Peyer's patch (tissue), 4 donors: ENCODE measurements at regions not wholly inside any gene's neighbourhood (a gene's known extent, or its start where the extent isn't known, plus 50 kb on each side); places are given as distances from the start of the nearest gene placed in this dataset.

Experiments
- DNase-seq, 3 donors: peaks; one replicate each; pipeline ENCODE4 v3.0.0-alpha.2; 2017 to 2019
- H3K27ac ChIP-seq, 4 donors: fragments of 200-600 bp; sonication (generic); one replicate each; pipeline ENCODE4 v1.5.1; 2016 to 2019
- H3K27me3 ChIP-seq, 2 donors: fragments of 200-600 bp; sonication (generic); one replicate each; pipeline ENCODE4 v1.5.1; 2019
- H3K36me3 ChIP-seq, 3 donors: fragments of 200-600 bp; sonication (generic); one replicate each; pipeline ENCODE4 v1.5.1; 2016 to 2019
- H3K4me1 ChIP-seq, 4 donors: fragments of 200-600 bp; sonication (generic); one replicate each; pipeline ENCODE4 v1.5.1; 2016 to 2019
- H3K4me3 ChIP-seq, 4 donors: fragments of 200-600 bp; sonication (generic); 1 replicate in 3 of 4; 2 replicates in 1 of 4; pipeline ENCODE4 v1.5.1; 2016 to 2019; ENCODE audit warnings: mild to moderate bottlenecking in 1 of 4
- H3K9me3 ChIP-seq, 4 donors: fragments of 200-600 bp; sonication (generic); one replicate each; pipeline ENCODE4 v1.5.1; 2016 to 2019; ENCODE audit warnings: mild to moderate bottlenecking in 1 of 4
- POLR2A ChIP-seq, 2 donors: fragments of 450-650 bp; IDR thresholded peaks; one replicate each; pipeline ENCODE4 v1.5.1; 2017; ENCODE audit warnings: antibody characterized with exemption in 2 of 2, mild to moderate bottlenecking in 2 of 2, moderate library complexity in 2 of 2
- TF ChIP-seq, protein P1 (sequence below), 6 experiments: fragments of 450-650 bp in 4 of 6; fragments of 200-600 bp in 2 of 6; sonication (generic) in 1 of 6; IDR thresholded peaks; one replicate each; pipeline ENCODE4 v1.5.1; 2017 to 2019; ENCODE audit warnings: antibody characterized with exemption in 6 of 6, mild to moderate bottlenecking in 3 of 6, moderate library complexity in 1 of 6

DNA sequence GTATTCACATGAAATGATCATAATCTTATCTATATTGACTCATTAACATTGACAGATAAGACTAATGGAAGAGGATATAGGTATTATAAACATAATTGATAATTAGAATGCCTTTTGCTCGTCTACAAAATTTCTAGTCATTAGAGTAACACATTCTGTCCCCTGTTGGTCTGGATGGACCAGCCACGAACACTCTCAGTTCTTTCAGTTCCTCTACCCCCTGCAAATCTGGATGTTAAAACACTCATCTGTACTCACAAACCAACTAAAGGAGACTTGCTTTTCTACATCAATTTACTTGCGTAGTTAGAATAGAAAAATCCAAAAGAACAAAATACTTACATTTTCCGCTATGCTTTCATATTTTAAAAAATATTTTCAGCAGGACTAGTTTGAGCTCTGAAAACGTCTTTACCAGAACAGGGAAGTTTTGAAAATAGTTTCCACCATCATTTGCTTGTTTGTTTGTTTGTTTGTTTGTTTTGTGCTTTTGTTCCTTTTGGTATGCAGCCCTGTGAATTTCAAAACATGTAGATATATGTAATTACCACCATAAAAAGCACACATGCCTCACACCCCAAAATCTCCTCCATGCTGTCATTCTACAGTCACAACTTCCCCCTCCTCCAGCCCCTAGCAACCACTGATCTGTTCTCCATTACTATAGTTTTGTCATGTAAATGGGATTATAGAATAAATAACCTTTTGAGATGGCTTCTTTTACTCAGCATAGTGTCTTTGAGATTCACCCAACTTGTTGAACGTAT lies 103.8 kb downstream of the FZD1 start:
- Histone ChIP-seq H3K27me3 (no peaks in the 10 kb centered on the region), H3K4me3 (no peak overlapping the region), H3K27ac (no peak overlapping the region), H3K4me1 (no peaks in the 10 kb centered on the region), H3K36me3 (no peaks in the 10 kb centered on the region), H3K9me3 (no peaks in the 10 kb centered on the region)
- DNase-seq, result no peak
- TF ChIP-seq, protein P1, sequence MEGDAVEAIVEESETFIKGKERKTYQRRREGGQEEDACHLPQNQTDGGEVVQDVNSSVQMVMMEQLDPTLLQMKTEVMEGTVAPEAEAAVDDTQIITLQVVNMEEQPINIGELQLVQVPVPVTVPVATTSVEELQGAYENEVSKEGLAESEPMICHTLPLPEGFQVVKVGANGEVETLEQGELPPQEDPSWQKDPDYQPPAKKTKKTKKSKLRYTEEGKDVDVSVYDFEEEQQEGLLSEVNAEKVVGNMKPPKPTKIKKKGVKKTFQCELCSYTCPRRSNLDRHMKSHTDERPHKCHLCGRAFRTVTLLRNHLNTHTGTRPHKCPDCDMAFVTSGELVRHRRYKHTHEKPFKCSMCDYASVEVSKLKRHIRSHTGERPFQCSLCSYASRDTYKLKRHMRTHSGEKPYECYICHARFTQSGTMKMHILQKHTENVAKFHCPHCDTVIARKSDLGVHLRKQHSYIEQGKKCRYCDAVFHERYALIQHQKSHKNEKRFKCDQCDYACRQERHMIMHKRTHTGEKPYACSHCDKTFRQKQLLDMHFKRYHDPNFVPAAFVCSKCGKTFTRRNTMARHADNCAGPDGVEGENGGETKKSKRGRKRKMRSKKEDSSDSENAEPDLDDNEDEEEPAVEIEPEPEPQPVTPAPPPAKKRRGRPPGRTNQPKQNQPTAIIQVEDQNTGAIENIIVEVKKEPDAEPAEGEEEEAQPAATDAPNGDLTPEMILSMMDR (IDR thresholded peaks at IDR 0.05), result no peak

DNA sequence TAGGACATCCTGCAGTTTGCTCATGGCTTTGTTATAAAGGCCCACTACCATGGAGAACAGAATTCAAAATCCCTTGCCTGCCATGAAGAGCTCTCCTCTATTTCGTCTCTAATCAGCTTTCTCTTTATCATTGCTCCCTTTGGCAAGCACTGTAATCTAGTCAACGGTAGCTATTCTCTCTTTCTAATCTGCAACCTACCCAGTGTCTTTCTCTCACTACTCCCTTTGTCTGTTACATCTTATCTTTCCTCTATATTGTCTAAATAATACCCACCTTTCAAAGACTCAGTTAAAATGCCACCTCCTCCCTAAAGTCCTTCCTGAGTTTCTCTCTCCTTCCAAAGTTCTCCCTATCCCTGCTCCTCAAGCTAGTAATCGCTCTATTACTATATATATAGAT lies 108.1 kb downstream of the FZD1 start:
- no peak for DNase-seq
- H3K4me1 ChIP-seq, result no peaks in the 10 kb centered on the region
- H3K27me3 ChIP-seq, result no peaks in the 10 kb centered on the region
- no peak overlapping the region for H3K27ac ChIP-seq
- no peaks in the 10 kb centered on the region for H3K36me3 ChIP-seq
- no peak overlapping the region for H3K4me3 ChIP-seq
- TF ChIP-seq, protein P1 (IDR thresholded peaks at IDR 0.05), result no peak
- TF ChIP-seq POLR2A (IDR thresholded peaks at IDR 0.05), result no peak
- no peaks in the 10 kb centered on the region for H3K9me3 ChIP-seq

DNA sequence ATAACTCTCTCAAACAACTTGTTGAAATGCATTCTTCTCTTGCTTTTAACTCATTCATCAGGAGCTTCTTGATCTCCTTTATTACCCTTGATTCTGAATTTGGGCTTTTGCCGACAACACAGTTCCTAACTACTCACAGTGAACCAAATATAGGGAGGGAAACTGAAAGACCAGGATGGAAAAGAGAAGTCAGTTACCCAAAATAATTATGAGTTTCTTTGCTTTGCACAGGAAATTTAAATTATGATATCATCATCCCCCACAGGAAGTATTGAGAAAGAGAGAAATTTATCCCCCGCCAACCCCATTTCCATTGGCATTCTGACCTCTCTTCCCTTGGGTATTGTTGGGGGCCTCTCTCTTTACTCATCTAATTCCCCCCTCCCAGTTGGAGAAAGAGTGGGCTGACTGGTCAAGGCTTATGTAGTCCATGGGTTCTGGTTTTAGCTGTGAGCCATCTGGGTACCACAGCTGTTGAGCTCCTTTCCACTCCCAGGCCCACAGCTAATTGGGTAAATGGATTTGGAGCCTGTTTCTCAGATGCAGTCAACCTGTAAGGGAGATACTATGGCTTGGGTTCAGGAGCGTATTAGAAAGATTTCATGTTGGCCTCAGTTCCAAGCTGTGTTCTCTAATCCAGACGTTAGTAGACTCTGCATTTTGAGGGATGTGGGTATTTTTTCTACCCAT lies 109.0 kb downstream of the FZD1 start:
- H3K4me3 ChIP-seq, result no peak overlapping the region
- no peaks in the 10 kb centered on the region for H3K4me1 ChIP-seq
- DNase-seq, result no peak
- no peak for TF ChIP-seq POLR2A (IDR thresholded peaks at IDR 0.05)
- TF ChIP-seq, protein P1 (IDR thresholded peaks at IDR 0.05), result no peak
- no peaks in the 10 kb centered on the region for H3K36me3 ChIP-seq
- no peak overlapping the region for H3K27ac ChIP-seq
- H3K27me3 ChIP-seq, result no peaks in the 10 kb centered on the region
- no peaks in the 10 kb centered on the region for H3K9me3 ChIP-seq

DNA sequence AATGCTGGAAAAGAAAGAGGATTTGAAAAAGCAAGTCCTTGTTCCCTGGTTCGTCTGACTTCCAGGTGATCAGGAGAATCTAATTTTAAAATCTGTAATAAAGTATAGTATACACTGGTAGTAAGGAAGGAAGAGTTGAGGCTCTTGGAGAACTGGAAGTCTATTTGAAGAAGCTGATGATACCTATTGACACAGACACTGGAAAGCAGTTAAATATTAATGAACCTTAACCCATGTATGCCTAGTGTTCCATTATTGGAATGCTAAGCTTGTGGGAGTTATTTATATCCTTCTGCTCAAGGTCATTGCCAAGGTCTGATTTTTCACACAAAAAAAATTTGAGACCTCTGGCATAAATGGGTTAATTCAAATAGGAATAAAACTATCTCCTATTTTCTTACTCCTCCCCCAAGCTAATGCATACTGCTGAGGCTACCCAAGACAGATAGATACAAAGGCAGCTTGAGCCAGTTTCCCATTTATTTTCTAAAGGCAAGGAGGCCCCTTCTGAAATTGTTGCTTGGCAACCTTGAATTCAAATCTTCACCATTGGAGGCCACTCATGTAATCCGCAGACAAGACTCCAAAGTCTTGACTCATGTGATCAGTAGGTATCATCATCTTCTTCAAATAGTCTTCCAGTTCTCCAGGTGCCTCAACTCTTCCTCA lies 110.2 kb downstream of the FZD1 start:
- DNase-seq, result no peak
- no peaks in the 10 kb centered on the region for H3K9me3 ChIP-seq
- H3K27me3 ChIP-seq, result no peaks in the 10 kb centered on the region
- H3K27ac ChIP-seq, result no peak overlapping the region
- no peak overlapping the region for H3K4me3 ChIP-seq
- TF ChIP-seq POLR2A (IDR thresholded peaks at IDR 0.05), result no peak
- TF ChIP-seq, protein P1 (IDR thresholded peaks at IDR 0.05), result no peak
- H3K36me3 ChIP-seq, result no peaks in the 10 kb centered on the region
- H3K4me1 ChIP-seq, result no peaks in the 10 kb centered on the region

DNA sequence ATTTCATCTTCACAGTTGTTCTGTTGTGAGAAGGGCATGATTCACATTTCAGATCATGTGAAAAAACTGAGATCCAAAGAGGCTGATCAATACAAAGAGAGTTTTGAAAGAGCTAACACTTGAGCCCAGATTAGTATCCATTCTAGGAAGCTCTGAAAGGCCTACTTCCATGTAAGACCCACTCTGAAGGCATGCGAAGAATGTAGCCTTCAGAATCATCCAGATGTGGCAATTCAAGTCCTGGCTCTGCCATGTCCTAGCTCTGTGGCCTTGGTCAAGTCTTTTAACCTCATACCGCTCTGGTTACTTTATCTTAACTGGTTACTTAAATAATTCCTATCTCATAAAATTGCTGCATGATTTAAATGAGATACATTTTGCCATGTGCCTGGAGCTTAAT lies 111.1 kb downstream of the FZD1 start:
- no peak for DNase-seq
- Histone ChIP-seq H3K9me3 (no peaks in the 10 kb centered on the region), H3K27ac (no peak overlapping the region), H3K4me1 (no peaks in the 10 kb centered on the region), H3K27me3 (no peaks in the 10 kb centered on the region), H3K4me3 (no peak overlapping the region), H3K36me3 (no peaks in the 10 kb centered on the region)
- TF ChIP-seq, protein P1 (IDR thresholded peaks at IDR 0.05), result no peak
- TF ChIP-seq POLR2A (IDR thresholded peaks at IDR 0.05), result no peak
